ENCODE measurements at regions not wholly inside any gene's neighbourhood (a gene's known extent, or its start where the extent isn't known, plus 50 kb on each side); places are given as distances from the start of the nearest gene placed in this dataset.

GRCh38 chr4:152185786-152186550 is 349.9 kb downstream of the FBXW7 start:
- intact Hi-C loops (cut with micrococcal nuclease), result no loop called here
- Histone ChIP-seq H3K4me3 (replicated peaks in 1 of 2; ENCODE audit: low read depth in 1 of 2, low read length in 2 of 2) (no peak overlapping the region), H3K27me3 (ENCODE audit: insufficient read depth, low read length) (no peaks in the 10 kb centered on the region), H3K9me3 (ENCODE audit: control insufficient read depth in 1 of 2, insufficient read depth in 1 of 2, low read depth in 1 of 2, low read length in 2 of 2) (no peaks in the 10 kb centered on the region), H3K27ac (ENCODE audit: low read depth, low read length) (no peak overlapping the region), H4K20me1 (ENCODE audit: insufficient read depth) (no peaks in the 10 kb centered on the region), H2AFZ (ENCODE audit: low read depth, low read length, poor library complexity, severe bottlenecking) (no peak overlapping the region), H3K4me2 (ENCODE audit: low read length) (no peak overlapping the region), H3K9me2 (ENCODE audit: insufficient read depth) (no peaks in the 10 kb centered on the region), H3K36me3 (ENCODE audit: control insufficient read depth in 1 of 2, insufficient read depth in 2 of 2, low read length in 2 of 2) (no peaks in the 10 kb centered on the region), H3K4me1 (ENCODE audit: control insufficient read depth in 1 of 2, insufficient read depth in 2 of 2, low read length in 2 of 2) (no peaks in the 10 kb centered on the region), H3K79me2 (ENCODE audit: insufficient read depth, low read length) (no peaks in the 10 kb centered on the region), H3K9ac (ENCODE audit: low read length) (no peak overlapping the region)
- no peak for ATAC-seq
- no TSS peak for BruUV-seq (replicated peaks)
- DNase-seq (ENCODE audit: low read depth, low spot score), result no peak
- TF ChIP-seq EGR1 (IDR thresholded peaks at IDR 0.05; ENCODE audit: low read depth) (no peak), SRF (IDR thresholded peaks at IDR 0.05; ENCODE audit: low read depth) (no peak), CEBPB (IDR thresholded peaks at IDR 0.05; ENCODE audit: low read depth) (no peak), ZNF274 (IDR thresholded peaks at IDR 0.05; ENCODE audit: low read depth, low read length) (no peak), ELF1 (IDR thresholded peaks at IDR 0.05; ENCODE audit: borderline replicate concordance, low read depth) (no peak), POLR2AphosphoS5 (IDR thresholded peaks at IDR 0.05; ENCODE audit: low read depth, low read length) (no peak)
- TF ChIP-seq, protein P1, sequence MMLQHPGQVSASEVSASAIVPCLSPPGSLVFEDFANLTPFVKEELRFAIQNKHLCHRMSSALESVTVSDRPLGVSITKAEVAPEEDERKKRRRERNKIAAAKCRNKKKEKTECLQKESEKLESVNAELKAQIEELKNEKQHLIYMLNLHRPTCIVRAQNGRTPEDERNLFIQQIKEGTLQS (IDR thresholded peaks at IDR 0.05), result no peak
- TF ChIP-seq, protein P2, sequence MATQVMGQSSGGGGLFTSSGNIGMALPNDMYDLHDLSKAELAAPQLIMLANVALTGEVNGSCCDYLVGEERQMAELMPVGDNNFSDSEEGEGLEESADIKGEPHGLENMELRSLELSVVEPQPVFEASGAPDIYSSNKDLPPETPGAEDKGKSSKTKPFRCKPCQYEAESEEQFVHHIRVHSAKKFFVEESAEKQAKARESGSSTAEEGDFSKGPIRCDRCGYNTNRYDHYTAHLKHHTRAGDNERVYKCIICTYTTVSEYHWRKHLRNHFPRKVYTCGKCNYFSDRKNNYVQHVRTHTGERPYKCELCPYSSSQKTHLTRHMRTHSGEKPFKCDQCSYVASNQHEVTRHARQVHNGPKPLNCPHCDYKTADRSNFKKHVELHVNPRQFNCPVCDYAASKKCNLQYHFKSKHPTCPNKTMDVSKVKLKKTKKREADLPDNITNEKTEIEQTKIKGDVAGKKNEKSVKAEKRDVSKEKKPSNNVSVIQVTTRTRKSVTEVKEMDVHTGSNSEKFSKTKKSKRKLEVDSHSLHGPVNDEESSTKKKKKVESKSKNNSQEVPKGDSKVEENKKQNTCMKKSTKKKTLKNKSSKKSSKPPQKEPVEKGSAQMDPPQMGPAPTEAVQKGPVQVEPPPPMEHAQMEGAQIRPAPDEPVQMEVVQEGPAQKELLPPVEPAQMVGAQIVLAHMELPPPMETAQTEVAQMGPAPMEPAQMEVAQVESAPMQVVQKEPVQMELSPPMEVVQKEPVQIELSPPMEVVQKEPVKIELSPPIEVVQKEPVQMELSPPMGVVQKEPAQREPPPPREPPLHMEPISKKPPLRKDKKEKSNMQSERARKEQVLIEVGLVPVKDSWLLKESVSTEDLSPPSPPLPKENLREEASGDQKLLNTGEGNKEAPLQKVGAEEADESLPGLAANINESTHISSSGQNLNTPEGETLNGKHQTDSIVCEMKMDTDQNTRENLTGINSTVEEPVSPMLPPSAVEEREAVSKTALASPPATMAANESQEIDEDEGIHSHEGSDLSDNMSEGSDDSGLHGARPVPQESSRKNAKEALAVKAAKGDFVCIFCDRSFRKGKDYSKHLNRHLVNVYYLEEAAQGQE (IDR thresholded peaks at IDR 0.05; ENCODE audit: low read depth), result no peak
- ChIA-PET POLR2A (no interaction called here), RAD21 (ENCODE audit: low non-redundant PET in 1 of 2, low total read pairs in 2 of 2, uncharacterized antibody in 2 of 2, unreplicated experiment in 2 of 2) (no interaction called here), CTCF (no interaction called here)
